ENCODE measurements at regions not wholly inside any gene's neighbourhood (a gene's known extent, or its start where the extent isn't known, plus 50 kb on each side); places are given as distances from the start of the nearest gene placed in this dataset.
"Not testable (repeated sequence)": the region's sequence is repeated elsewhere in the genome, so short reads cannot be mapped to it uniquely, and the experiment has no call there.

DNA sequence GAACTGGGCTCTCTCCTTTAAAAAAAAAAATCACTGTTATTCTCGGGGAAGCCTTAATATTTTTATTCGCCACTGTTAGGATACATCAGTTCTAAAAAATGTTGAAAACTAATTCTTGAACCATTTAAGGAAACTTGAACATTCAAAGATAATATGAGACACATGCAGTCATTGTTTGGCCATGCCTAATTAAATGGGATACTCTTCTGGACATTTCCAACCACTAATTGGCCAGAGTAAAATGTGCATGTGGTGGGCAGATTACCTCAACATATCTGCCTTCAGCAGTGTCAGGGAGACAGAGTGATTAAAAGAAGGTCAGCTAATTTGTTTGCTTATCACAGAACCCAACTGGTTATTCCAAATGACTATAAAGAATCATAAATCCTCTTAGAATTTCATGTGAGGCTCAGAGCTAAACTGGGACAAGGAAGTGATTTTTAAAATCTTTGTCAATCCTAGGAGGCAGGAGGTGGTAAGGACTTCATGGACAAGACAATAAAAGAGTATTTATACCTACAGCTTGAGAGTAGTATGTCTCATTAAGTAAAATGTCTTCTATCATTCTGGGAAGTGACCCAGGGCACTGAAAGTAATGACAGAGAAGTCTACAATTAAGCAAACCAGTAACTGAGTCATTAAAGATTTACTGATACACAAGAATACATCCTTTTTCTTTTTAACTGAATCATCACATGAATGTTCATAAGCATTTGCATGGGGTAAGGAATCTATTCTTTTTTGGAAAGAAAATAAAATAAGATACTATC is 242.9 kb upstream of the TRPM3 start:
- DNase-seq (ENCODE audit: low read depth, low spot score) = no peak

GRCh38 chr9:71363286-71363961 is 242.0 kb upstream of the TRPM3 start:
- DNase-seq (ENCODE audit: low read depth, low spot score) = no peak

DNA sequence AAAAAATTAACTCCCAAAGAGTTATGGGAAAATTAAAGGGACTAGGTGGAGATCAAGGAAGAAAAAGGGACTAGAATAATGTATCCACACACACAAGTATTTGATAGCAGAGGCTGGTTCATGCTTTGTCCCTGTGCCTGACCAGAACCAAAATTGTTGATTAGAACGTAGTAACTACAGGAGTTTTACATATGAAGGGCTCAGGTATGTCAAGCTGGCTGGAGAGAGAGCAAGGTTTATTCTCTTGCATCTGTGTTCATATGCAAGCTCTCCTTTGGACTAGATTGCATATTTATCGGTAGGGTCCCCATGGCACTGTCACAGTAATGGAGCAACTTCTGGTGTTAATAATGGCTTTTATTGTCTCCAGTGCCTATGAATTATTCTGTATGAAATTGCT is 239.9 kb upstream of the TRPM3 start:
- no peak for DNase-seq (ENCODE audit: low read depth, low spot score)

DNA sequence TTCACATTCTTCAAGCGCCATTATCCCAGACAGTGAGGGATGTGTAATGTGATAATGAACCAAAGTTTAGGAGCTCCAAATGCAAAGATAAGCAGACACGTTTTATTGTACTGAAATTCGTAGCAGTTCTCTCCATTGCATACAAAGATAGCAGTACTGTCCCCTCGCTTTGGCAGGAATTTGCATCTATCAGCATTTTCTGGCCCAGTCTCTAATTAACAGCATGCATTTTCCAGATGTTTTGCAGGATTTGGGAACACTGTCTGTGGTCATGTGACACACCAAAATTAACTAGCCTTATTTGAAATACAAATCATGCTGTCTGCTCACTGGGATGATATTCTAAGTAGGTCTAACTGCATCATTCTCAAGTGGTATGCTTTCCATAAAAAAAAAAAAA is 235.9 kb upstream of the TRPM3 start:
- no peak for DNase-seq (ENCODE audit: low read depth, low spot score)

- no peak for DNase-seq (ENCODE audit: low read depth, low spot score)
These were observed 234.5 kb upstream of the TRPM3 start for GRCh38 chr9:71355884-71356283.

DNA sequence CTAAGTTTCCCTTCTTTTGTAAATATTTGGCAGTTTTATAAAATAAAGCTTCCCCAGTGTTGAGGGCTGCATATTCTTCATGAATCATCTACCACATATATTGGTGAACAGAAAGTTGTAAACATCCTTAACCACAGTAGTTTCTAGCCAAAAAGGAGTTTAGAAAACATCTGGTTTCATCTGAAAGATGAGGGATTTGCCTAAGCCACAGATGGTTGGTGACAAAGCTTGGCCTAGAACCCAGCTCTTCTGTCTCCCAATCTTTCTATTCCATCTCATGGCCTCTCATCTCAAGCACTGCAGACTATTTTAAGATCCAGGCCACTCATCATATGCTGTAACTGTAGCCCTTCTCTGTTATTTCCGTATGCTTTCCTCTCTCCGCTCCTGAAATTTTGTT is 232.3 kb upstream of the TRPM3 start:
- DNase-seq (ENCODE audit: low read depth, low spot score) = no peak

DNA sequence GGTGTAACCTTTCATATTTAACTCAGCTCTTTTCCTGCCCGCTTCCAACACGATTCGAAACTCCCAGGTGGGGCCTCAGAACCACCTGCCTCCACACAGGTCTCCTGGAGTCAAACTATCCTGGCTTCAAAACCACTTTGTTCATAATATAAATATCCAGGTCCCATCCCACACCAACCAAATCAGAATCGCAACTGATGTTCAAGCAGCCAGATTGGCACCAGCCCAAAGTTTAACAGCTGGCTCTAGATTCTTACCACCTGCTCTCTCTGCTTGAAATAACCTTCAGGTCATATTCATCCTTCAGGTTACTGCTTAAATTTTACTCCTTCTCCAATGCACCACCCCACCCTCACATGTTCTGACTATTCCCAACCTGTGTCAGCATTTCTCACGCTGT is 231.4 kb upstream of the TRPM3 start:
- DNase-seq (ENCODE audit: low read depth, low spot score) = no peak

DNA sequence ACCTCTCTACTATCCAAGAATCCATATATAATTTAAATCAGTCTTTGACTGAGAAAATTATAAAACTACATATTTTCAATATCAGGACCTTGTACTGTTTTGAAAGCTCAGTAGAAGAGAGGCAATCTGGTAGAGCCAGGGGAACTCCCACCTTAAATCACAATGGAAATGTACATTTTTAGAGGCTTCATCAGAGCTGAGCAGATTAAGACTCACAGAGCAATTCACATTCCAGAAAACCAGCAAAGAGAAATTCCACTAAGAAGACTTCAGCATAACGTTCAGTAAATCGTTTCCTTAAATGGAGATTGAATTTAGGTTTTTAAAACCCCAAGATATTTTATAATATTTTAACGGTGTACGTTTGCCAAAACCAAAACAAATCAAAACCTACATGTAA is 227.8 kb upstream of the TRPM3 start:
- DNase-seq (ENCODE audit: low read depth, low spot score) = no peak

DNA sequence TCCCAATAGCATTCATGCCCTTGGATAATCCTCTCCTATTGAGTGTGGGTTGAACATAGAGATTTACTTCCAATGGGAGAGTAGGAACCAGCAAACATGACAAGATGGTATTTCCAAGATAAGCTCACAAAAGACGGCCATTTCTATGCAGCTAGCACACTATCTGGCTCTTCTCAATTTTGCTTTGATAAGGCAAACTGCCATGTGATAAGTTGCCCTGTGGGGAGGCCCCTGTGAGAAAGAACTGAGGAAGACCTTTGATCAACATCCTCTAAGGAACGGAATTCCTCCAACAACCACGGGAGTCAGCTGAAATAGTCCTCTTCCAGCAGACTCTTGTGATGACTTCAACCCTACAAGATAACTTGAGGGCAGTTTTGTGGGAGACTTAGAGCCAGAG is 211.9 kb upstream of the TRPM3 start:
- DNase-seq (ENCODE audit: low read depth, low spot score) = no peak

- no peak for DNase-seq (ENCODE audit: low read depth, low spot score)
These were observed 210.2 kb upstream of the TRPM3 start for GRCh38 chr9:71331603-71332002.

DNA sequence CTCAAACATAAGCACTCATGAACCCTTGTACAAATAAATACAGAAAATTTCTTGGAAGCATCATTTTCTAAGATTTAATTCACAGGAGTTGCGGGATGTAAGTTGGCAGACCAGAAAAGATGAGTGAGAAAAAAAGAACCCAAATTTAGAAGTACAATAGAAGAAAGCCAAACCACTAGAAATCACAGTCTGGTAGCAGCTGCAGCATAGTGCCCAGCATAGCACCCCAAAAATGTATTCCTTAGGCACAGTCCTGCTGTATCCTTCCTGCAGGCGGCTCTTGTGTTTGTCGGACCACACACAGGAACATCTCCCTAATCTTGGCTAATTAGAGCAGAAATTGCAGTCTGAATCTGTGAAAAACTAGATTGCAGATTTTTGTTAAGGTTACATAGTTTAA is 208.5 kb upstream of the TRPM3 start:
- DNase-seq (ENCODE audit: low read depth, low spot score) = no peak

- DNase-seq (ENCODE audit: low read depth, low spot score) = no peak
These were observed 204.9 kb upstream of the TRPM3 start for GRCh38 chr9:71326360-71326759.

DNA sequence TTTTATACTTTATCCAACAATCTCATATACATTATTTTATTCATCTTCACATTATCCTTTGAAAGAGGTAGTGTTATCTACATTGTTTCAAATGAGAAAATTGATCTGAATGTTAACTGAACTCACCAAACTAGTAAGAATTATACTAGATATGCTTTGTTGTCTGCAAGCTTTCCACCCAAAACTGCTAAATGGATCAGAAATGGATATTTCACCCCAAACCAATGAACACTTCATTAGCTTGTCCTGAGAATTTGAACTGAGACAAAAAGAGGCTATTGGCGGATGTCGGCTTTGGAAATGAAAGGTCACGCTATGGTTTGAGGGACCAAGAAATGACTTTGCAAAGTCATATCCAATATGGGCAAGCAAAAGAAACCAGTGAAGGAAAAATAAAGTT is 201.9 kb upstream of the TRPM3 start:
- no peak for DNase-seq (ENCODE audit: low read depth, low spot score)

DNA sequence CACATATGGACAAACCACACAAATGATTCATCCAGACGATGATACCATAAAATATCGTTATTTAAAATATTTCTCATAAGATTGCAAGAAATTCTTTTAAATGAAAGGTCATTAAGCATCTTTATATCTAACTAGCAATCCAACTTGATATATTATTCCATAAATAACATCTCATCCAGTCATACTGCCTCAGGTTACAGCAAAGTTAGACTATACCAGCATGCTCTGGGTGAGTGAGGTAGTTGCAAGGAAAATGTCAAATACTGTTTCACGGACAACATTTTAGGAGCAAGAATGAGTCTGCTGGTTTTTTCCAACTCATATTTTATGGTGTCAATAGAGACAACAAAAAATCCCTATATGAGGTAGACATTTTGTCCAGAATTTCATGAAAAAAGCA is 200.9 kb upstream of the TRPM3 start:
- DNase-seq (ENCODE audit: low read depth, low spot score) = no peak

DNA sequence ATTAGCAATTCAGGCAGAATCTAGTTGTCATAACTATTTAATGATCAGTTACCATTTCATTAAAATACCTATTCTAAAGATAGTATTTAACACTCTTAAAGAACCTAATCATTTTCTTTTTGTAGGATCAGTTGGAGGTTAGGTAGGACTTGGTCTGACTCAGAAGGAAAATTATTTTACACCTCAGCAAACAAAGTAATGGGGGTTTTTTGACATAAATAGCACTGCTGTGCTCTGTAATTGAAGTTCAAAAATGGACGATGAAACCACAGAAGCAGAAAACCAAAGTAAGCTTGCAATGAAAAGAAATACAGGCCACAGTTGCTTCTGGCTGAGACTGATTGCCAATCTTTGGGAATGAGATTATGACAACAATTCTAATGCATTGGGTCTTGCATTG is 187.0 kb upstream of the TRPM3 start:
- DNase-seq (ENCODE audit: low read depth, low spot score) = no peak

DNA sequence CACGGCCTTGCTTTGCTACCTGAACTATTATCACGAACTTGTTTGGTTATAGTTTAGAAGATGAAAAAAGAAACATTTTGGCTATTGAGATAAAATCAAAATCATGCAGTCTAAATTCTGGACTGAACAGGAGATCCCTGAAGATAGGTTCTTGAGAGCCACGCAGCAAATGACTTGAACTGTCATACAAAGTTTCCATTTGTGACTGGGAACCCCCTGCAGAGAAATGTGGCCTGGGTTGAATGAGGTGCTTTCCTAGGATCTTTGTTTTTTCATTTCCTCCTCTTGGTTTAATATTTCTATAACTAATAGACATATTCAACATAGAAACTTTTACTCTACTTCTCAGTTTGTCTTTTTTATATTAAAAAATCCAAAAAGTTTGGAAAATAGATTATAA is 184.7 kb upstream of the TRPM3 start:
- DNase-seq (ENCODE audit: low read depth, low spot score) = no peak

- DNase-seq (ENCODE audit: low read depth, low spot score) = no peak
These were observed 181.9 kb upstream of the TRPM3 start for GRCh38 chr9:71303351-71303750.

- DNase-seq (ENCODE audit: low read depth, low spot score) = no peak
These were observed 181.4 kb upstream of the TRPM3 start for GRCh38 chr9:71302776-71303175.

GRCh38 chr9:71295928-71296327 is 174.5 kb upstream of the TRPM3 start:
- DNase-seq (ENCODE audit: low read depth, low spot score) = no peak

DNA sequence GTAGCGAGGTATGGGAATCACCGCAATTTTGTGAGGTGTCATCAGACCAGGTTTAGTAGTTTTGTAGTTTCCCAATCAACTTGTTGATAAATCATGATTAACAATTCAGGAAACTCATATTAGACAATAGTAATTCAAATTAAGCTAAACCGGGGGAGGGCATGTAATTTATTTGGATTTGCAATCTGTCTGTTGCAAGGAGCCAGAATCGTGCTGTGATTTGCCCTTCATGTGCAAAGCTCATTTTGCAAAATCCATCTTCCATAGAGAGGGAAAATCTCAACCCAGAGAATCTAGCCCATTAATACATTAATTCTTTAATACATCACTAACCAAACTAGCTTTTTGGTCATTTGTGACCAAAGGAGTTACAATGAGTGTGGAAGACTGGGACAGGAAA is 164.7 kb upstream of the TRPM3 start:
- no peak for DNase-seq (ENCODE audit: low read depth, low spot score)

GRCh38 chr9:71285191-71285656 is 163.8 kb upstream of the TRPM3 start:
- DNase-seq (ENCODE audit: low read depth, low spot score) = no peak

DNA sequence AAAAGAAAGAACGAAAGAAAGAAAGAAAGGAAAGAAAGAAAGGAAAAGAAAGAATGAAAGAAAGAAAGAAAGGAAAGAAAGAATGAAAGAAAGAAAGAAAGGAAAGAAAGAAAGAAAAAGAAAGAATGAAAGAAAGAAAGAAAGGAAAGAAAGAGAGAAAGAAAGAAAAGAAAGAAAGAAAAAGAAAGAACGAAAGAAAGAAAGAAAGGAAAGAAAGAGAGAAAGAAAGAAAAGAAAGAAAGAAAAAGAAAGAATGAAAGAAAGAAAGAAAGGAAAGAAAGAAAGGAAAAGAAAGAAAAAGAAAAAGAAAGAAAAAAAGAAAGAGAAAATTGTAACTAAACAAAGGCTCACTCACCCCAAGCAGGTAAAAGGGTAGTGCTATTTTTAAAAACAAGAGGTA is 160.7 kb upstream of the TRPM3 start:
- not testable (repeated sequence) for DNase-seq (ENCODE audit: low read depth, low spot score)

- no peak for DNase-seq (ENCODE audit: low read depth, low spot score)
These were observed 157.8 kb upstream of the TRPM3 start for GRCh38 chr9:71279151-71279739.
